Neural cell (in vitro differentiated cells): ENCODE measurements at regions not wholly inside any gene's neighbourhood (a gene's known extent, or its start where the extent isn't known, plus 50 kb on each side); places are given as distances from the start of the nearest gene placed in this dataset.

ENCODE experiments used
- H2AFZ ChIP-seq: fragments of 200-600, 300-800 bp; sonication (generic), shearing (Covaris generic); 2 replicates; pipeline ENCODE4 v1.6.0; 2014; ENCODE audit warnings: low read depth, mild to moderate bottlenecking, antibody characterized with exemption, low read length, moderate library complexity
- H3F3A ChIP-seq: fragments of 200-600 bp; shearing (Covaris generic); 2 replicates; pipeline ENCODE4 v1.6.1; 2016; ENCODE audit warnings: mild to moderate bottlenecking, moderate library complexity, mixed read lengths, antibody characterized with exemption, low read length; ENCODE audit not compliant: insufficient read depth, poor library complexity, severe bottlenecking
- H3K27ac ChIP-seq: fragments of 200-600, 300-800 bp; sonication (generic), shearing (Covaris generic); 2 replicates; pipeline ENCODE4 v1.5.1; 2014; ENCODE audit warnings: mild to moderate bottlenecking, low read length, moderate library complexity
- H3K27me3 ChIP-seq: fragments of 300-800, 200-600 bp; sonication (generic), shearing (Covaris generic); 2 replicates; pipeline ENCODE4 v1.6.0; 2014; ENCODE audit warnings: mild to moderate bottlenecking, low read depth, low read length, moderate library complexity; ENCODE audit not compliant: insufficient read depth
- H3K36me3 ChIP-seq: fragments of 300-800, 200-600 bp; sonication (generic), shearing (Covaris generic); 2 replicates; pipeline ENCODE4 v1.5.1; 2014; ENCODE audit warnings: mild to moderate bottlenecking, antibody characterized with exemption, low read length, moderate library complexity; ENCODE audit not compliant: insufficient read depth
- H3K4me2 ChIP-seq: fragments of 300-800, 200-600 bp; sonication (generic), shearing (Covaris generic); 2 replicates; pipeline ENCODE4 v1.6.0; 2014; ENCODE audit warnings: mild to moderate bottlenecking, low read length
- H3K4me3 ChIP-seq: fragments of 300-800, 200-600 bp; sonication (generic), shearing (Covaris generic); 2 replicates; pipeline ENCODE4 v1.5.1; 2014; ENCODE audit warnings: mild to moderate bottlenecking, low read length, moderate library complexity
- H3K79me2 ChIP-seq: fragments of 200-600 bp; shearing (Covaris generic); replicated peaks from 2 replicates; pipeline ENCODE4 v1.6.0; 2014; ENCODE audit warnings: mild to moderate bottlenecking, low read length, moderate library complexity; ENCODE audit not compliant: insufficient read depth
- H3K9ac ChIP-seq: fragments of 300-800, 200-600 bp; sonication (generic), shearing (Covaris generic); 2 replicates; pipeline ENCODE4 v1.6.1; 2016; ENCODE audit warnings: mild to moderate bottlenecking, low read length, mixed read lengths
- H3K9me2 ChIP-seq: fragments of 200-600 bp; shearing (Covaris generic); 2 replicates; pipeline ENCODE4 v1.6.1; 2016; ENCODE audit warnings: mild to moderate bottlenecking, low read length, mixed read lengths; ENCODE audit not compliant: insufficient read depth
- H3K9me3 ChIP-seq: fragments of 200-600, 300-800 bp; sonication (generic), shearing (Covaris generic); 2 replicates; pipeline ENCODE4 v1.6.1; 2016; ENCODE audit warnings: mild to moderate bottlenecking, mixed run types, low read length, moderate library complexity, mixed read lengths
- H4K20me1 ChIP-seq: fragments of 200-600 bp; shearing (Covaris generic); 2 replicates; pipeline ENCODE4 v1.6.1; 2016; ENCODE audit warnings: mild to moderate bottlenecking, mixed run types; ENCODE audit not compliant: insufficient read depth
- EP300 ChIP-seq: fragments of 450-650 bp; conservative IDR thresholded peaks from 2 replicates; pipeline ENCODE4 v1.6.1; 2014; ENCODE audit warnings: antibody characterized with exemption, mild to moderate bottlenecking, moderate library complexity; ENCODE audit not compliant: poor library complexity, severe bottlenecking
- POLR2AphosphoS5 ChIP-seq: IDR thresholded peaks from 2 replicates; pipeline ENCODE4 v1.6.1; 2012
- RAD21 ChIP-seq: fragments of 450-650 bp; conservative IDR thresholded peaks from 2 replicates; pipeline ENCODE4 v1.6.1; 2014; ENCODE audit warnings: antibody characterized with exemption, mild to moderate bottlenecking, moderate library complexity
- SMC3 ChIP-seq: fragments of 450-650 bp; conservative IDR thresholded peaks from 2 replicates; pipeline ENCODE4 v1.6.1; 2014; ENCODE audit warnings: antibody characterized with exemption, mild to moderate bottlenecking, moderate library complexity; ENCODE audit not compliant: poor library complexity
- TAF1 ChIP-seq: IDR thresholded peaks from 2 replicates; pipeline ENCODE4 v1.6.1; 2012; ENCODE audit warnings: low read depth
- TF ChIP-seq, protein P1 (sequence below): IDR thresholded peaks from 2 replicates; pipeline ENCODE4 v1.6.1; 2012; ENCODE audit warnings: borderline replicate concordance

DNA sequence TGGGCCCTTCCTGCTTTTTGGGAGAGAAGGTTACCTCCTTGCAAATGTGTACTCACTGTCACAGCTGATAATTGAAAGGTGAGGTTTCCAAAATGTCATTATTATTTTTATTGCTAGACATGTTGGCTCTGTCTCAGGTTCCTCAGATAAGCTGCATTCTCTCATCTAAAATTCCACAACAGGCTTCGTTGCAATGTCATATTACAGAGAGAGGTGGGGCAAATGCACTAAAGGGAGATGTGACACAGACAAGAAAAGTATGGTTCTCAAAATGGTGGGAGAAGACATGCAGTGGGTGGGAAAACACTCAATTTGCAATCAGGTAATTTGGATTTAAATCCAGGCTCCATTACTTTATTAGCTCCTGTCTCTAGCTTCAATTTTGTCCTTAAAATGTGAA lies 256.4 kb upstream of the POU3F2 start:
- no peaks in the 10 kb centered on the region for H3K36me3 ChIP-seq

DNA sequence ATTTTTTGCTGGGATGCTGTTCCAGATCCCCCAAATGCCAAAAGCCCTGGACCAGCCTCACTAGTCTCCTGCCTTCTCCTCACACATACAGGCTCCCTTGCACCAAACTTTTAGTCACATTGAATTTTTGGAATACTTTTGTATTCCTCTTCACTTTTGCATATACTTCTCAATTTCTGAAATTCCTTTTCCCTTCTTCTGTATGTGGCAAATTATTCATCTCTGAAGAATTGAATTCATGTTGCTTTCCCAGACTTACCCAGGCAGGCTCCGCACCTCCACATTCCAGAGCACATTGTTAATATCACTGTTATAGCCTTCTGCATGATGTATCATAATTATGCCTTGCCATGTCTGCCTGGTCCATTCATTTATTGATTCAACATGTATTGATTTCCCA lies 255.3 kb upstream of the POU3F2 start:
- no peak overlapping the region for H3K4me2 ChIP-seq
- no peak overlapping the region for H2AFZ ChIP-seq
- H3K9me3 ChIP-seq: no peaks in the 10 kb centered on the region
- no peaks in the 10 kb centered on the region for H3K27me3 ChIP-seq
- no peak overlapping the region for H3K9ac ChIP-seq
- H3K9me2 ChIP-seq: no peaks in the 10 kb centered on the region
- no peak for TF ChIP-seq POLR2AphosphoS5
- no peak for TF ChIP-seq EP300
- no peak overlapping the region for H3K4me3 ChIP-seq
- no peaks in the 10 kb centered on the region for H3F3A ChIP-seq
- H4K20me1 ChIP-seq: no peaks in the 10 kb centered on the region
- no peaks in the 10 kb centered on the region for H3K36me3 ChIP-seq
- H3K79me2 ChIP-seq: no peaks in the 10 kb centered on the region
- H3K27ac ChIP-seq: no peak overlapping the region

More for the DNA sequence above, 256.4 kb upstream of the POU3F2 start:
- no peak overlapping the region for H3K9ac ChIP-seq
- H3K27me3 ChIP-seq: no peaks in the 10 kb centered on the region
- TF ChIP-seq, protein P1, sequence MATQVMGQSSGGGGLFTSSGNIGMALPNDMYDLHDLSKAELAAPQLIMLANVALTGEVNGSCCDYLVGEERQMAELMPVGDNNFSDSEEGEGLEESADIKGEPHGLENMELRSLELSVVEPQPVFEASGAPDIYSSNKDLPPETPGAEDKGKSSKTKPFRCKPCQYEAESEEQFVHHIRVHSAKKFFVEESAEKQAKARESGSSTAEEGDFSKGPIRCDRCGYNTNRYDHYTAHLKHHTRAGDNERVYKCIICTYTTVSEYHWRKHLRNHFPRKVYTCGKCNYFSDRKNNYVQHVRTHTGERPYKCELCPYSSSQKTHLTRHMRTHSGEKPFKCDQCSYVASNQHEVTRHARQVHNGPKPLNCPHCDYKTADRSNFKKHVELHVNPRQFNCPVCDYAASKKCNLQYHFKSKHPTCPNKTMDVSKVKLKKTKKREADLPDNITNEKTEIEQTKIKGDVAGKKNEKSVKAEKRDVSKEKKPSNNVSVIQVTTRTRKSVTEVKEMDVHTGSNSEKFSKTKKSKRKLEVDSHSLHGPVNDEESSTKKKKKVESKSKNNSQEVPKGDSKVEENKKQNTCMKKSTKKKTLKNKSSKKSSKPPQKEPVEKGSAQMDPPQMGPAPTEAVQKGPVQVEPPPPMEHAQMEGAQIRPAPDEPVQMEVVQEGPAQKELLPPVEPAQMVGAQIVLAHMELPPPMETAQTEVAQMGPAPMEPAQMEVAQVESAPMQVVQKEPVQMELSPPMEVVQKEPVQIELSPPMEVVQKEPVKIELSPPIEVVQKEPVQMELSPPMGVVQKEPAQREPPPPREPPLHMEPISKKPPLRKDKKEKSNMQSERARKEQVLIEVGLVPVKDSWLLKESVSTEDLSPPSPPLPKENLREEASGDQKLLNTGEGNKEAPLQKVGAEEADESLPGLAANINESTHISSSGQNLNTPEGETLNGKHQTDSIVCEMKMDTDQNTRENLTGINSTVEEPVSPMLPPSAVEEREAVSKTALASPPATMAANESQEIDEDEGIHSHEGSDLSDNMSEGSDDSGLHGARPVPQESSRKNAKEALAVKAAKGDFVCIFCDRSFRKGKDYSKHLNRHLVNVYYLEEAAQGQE: no peak
- TF ChIP-seq RAD21 (no peak), EP300 (no peak)
- no peaks in the 10 kb centered on the region for H3K79me2 ChIP-seq
- no peak overlapping the region for H2AFZ ChIP-seq
- no peak overlapping the region for H3K4me3 ChIP-seq
- H3K4me2 ChIP-seq: no peak overlapping the region
- no peaks in the 10 kb centered on the region for H3F3A ChIP-seq
- no peaks in the 10 kb centered on the region for H4K20me1 ChIP-seq
- H3K27ac ChIP-seq: no peak overlapping the region
- H3K9me3 ChIP-seq: no peaks in the 10 kb centered on the region
- no peaks in the 10 kb centered on the region for H3K9me2 ChIP-seq

DNA sequence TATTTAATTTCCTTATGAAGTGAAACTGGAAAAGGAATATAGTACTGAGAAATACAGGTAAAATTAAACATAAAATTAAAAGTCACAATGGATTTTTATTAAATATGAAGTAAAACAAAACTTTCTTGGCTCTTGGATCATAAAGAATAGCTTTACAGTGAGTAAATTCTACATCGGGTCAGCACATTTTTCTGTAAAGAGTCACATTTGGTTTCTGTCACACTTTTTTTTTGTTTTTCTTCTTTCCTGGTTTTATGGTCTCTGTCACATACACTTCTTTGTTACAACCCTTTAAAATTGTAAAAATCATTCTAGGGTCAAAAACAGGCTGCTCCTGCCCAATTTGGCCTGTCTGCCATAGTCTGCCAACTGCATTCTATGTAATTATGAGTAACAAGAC lies 254.4 kb upstream of the POU3F2 start:
- H3K9me3 ChIP-seq: no peaks in the 10 kb centered on the region
- no peaks in the 10 kb centered on the region for H4K20me1 ChIP-seq
- no peak overlapping the region for H3K9ac ChIP-seq
- H3K4me3 ChIP-seq: no peak overlapping the region
- no peak overlapping the region for H3K4me2 ChIP-seq
- no peak overlapping the region for H2AFZ ChIP-seq
- H3K36me3 ChIP-seq: no peaks in the 10 kb centered on the region
- no peaks in the 10 kb centered on the region for H3F3A ChIP-seq
- H3K79me2 ChIP-seq: no peaks in the 10 kb centered on the region
- no peaks in the 10 kb centered on the region for H3K9me2 ChIP-seq
- TF ChIP-seq POLR2AphosphoS5 (no peak), TAF1 (no peak), EP300 (no peak), SMC3 (no peak)
- TF ChIP-seq, protein P1: no peak
- H3K27ac ChIP-seq: no peak overlapping the region
- H3K27me3 ChIP-seq: no peaks in the 10 kb centered on the region
